COLO829 (cell line): ENCODE measurements at regions not wholly inside any gene's neighbourhood (a gene's known extent, or its start where the extent isn't known, plus 50 kb on each side); places are given as distances from the start of the nearest gene placed in this dataset.

Experiments used
- DNase-seq: peaks from one replicate; pipeline ENCODE4 v3.0.0; 2012; ENCODE audit warnings: low spot score

DNA sequence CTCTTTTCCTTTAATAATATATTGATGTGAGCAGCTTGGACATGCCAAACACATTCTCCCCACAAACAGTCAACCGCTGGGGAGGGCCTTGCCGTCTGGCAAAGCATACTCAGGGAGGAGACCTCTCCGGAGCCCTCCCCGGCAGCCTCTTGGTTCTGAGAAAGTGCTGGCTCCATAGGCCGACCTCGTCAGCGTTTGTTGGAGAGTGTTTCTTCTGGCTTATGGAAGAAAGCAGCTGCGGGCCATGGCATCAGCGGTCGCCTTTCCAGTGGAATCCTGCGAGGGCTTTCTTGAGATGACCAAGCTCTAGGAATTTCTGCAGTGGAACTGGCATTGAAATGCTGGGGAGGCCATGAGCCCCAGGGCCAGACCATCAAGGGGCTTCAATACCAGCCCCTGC, 405.7 kb upstream of the IRX4 start:
- DNase-seq = no peak

- no peak for DNase-seq
Observed at GRCh38 chr5:2286250-2286649, 403.5 kb upstream of the IRX4 start.

- DNase-seq = no peak
Observed at GRCh38 chr5:2284678-2285077, 402.0 kb upstream of the IRX4 start.

- no peak for DNase-seq
Observed at GRCh38 chr5:2283481-2284045, 400.8 kb upstream of the IRX4 start.

GRCh38 chr5:2282893-2283292, 400.2 kb upstream of the IRX4 start:
- no peak for DNase-seq

- no peak for DNase-seq
Observed at GRCh38 chr5:2282034-2282690, 399.4 kb upstream of the IRX4 start.

- no peak for DNase-seq
Observed at GRCh38 chr5:2281446-2281845, 398.7 kb upstream of the IRX4 start.

DNA sequence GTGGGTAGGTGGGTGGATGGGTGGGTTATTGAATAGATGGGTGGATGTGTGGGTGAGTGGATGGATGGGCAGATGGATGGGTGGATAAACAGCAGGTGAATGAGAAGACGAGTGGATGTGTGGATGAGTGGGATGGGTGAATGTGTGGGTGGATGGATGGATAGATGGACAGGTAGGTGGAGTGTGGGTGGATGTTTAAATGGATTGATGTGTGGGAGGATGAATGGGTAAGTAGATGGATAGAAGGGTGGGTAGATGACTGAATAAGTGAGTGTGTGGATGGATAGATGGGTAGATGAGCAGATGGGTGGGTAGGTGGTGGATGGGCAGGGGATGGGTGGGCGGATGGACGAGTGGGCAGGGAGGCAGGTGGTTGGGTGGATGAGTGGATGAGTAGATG, 397.6 kb upstream of the IRX4 start:
- DNase-seq = no peak

DNA sequence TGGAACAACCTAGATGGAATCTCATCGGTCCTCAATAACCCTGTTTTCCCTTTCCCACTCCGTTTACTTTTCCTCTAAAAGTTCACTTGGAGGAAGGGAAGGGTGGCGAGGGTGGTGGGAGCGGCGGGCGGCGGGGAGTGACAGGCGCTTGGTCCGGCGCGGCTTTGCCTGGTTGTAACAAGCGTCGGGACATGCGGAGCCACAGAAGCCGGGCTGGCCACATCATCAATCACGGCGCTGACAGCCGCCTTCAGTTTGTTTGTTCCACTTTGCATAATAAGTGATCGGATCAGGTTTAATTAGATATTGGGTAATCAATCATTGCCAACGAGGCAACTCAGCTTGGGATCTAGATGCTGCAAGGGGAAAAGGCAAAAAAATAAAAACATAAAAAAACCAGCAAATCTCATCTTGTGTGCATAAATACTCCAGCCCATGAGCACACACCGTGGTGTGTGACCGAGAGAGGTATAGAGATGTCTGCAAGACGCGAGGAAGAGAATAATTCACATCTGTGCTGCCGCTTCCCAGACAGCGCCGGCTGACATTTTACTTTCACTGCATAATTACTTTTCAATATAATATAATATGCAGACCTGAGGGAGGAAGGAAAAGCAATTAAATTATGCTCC, 396.2 kb upstream of the IRX4 start:
- DNase-seq = no peak

- no peak for DNase-seq
Observed at GRCh38 chr5:2277886-2278285, 395.2 kb upstream of the IRX4 start.

- no peak for DNase-seq
Observed at GRCh38 chr5:2276101-2276500, 393.4 kb upstream of the IRX4 start.

DNA sequence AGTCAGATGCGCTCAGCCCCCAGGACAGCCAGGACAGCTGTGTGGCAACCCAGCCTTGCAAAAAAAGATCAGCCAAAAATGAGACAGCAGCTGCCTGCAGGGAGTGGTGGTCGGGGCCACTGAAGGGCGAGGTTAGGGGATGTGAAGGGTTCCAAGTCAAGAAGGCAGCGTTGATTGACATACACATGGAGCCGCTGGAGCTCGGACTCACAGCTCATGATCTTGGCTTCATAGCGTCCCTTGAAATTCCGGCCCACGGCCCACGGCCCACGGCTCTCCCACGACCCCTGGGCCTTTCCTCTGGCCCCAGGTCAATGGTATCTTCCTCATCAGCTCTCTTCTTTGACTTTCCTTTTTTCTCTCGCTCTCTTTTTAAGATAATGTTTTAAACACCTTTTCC, 390.0 kb upstream of the IRX4 start:
- DNase-seq = no peak

DNA sequence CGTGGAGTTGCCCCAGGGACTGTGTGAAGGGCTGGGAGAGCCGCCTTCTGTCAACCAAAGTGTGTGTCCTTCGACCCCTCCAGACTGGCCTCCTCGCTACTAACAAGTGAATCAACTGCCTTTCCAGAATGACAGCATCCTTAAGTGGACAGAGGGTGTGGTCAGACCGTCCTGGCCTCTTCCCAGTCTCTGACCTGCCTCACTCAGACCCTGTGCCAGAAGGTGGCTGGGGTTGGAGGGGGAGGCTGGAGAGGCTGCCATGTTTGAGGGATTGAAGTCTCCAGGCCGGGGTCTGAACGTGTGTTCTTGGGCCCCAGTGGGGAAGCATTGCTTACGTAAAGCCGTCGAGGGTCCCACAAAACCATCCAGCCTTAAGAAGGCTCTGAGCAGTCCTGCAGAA, 389.3 kb upstream of the IRX4 start:
- no peak for DNase-seq

DNA sequence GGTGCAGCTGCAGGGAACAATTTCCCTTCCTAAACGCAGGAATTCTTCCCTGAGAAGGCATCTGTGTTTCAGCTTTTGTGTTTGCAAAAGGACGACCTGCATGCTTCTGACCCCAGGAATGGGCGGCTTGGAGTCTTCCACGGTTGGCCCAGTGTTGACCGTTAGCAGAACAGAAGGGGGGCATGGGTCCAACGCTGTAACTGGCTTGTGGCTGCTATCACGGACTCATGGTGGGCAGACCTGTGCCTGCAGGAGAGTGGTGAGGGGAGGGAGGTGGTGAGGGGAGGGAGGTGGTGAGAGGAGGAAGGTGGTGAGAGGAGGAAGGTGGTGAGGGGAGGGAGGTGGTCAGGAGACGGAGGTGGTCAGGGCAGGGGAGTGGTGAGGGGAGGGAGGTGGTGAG, 388.6 kb upstream of the IRX4 start:
- DNase-seq = no peak

GRCh38 chr5:2270467-2270866, 387.7 kb upstream of the IRX4 start:
- DNase-seq = no peak

DNA sequence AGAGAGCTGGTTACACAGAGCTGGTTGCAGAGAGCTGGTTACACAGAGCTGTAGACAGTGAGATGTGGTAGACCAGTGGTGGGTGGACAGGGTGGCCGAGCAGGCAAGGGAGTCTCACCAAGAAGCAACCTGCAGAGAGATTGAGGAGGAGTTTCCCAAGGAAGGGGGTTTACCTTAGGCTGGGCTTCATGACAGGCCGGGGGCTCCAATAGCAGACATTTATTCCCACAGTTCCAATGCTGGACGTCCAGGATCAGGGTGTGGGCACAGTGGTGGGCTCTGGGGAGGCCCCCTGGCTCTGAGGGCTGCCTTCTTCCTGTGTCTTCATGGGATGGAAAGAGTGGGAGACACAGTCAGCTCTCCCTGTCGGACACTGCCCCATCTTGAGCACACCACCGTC, 386.9 kb upstream of the IRX4 start:
- no peak for DNase-seq

- no peak for DNase-seq
Observed at GRCh38 chr5:2267991-2268390, 385.3 kb upstream of the IRX4 start.

GRCh38 chr5:2266641-2267240, 384.0 kb upstream of the IRX4 start:
- DNase-seq = no peak

- no peak for DNase-seq
Observed at GRCh38 chr5:2265341-2265740, 382.6 kb upstream of the IRX4 start.

- no peak for DNase-seq
Observed at GRCh38 chr5:2263763-2264162, 381.0 kb upstream of the IRX4 start.

- DNase-seq = no peak
Observed at GRCh38 chr5:2262620-2263019, 379.9 kb upstream of the IRX4 start.

GRCh38 chr5:2261004-2261703, 378.4 kb upstream of the IRX4 start:
- no peak for DNase-seq
